B cell (primary cell): ENCODE measurements at regions not wholly inside any gene's neighbourhood (a gene's known extent, or its start where the extent isn't known, plus 50 kb on each side); places are given as distances from the start of the nearest gene placed in this dataset.
A peak's percentile ranks its signal among the peaks of the same experiment; 100 is the strongest.

Source experiments
- ATAC-seq: fragments of 200-7000 bp; cut with Tn5 transposase; one replicate; pipeline ENCODE4 v1.10.0; 2021; ENCODE audit warnings: low read depth, mild to moderate bottlenecking, moderate number of reproducible peaks, moderate library complexity
- CTCF ChIA-PET: fragments of 350-600 bp; sonication (Branson Sonifier 250); formaldehyde crosslinking; loops from one replicate; lab custom pipeline; 2021; ENCODE audit warnings: antibody characterized with exemption, inconsistent platforms; lab: Charles Lee
- POLR2A ChIA-PET: fragments of 350-600 bp; sonication (Branson Sonifier 250); formaldehyde crosslinking; loops from one replicate; lab custom pipeline; 2021; ENCODE audit warnings: antibody characterized with exemption; lab: Charles Lee
- DNase-seq: peaks from one replicate; pipeline ENCODE4 v3.0.0; 2013
- H2AFZ ChIP-seq: 2 replicates; pipeline ENCODE4 v1.6.1; 2012; ENCODE audit warnings: mild to moderate bottlenecking, low read depth, low read length; ENCODE audit not compliant: insufficient read depth, poor library complexity, severe bottlenecking
- H3K27ac ChIP-seq, 2 donors: 1 replicate in 1 of 2; 2 replicates in 1 of 2; pipeline ENCODE4 v1.5.1; 2012 to 2013; ENCODE audit warnings: low read length in 2 of 2, mild to moderate bottlenecking in 2 of 2, moderate library complexity in 1 of 2
- H3K27me3 ChIP-seq, 4 experiments: fragments of 200-600 bp in 1 of 4; sonication (generic) in 1 of 4; replicated peaks in 1 of 4; 1 replicate in 2 of 4; 2 replicates in 2 of 4; pipeline versions ENCODE4 v1.6.1 to v1.7.0; 2013 to 2016; ENCODE audit warnings: low read length in 3 of 4, mild to moderate bottlenecking in 2 of 4, mixed read lengths in 1 of 4, moderate library complexity in 1 of 4; ENCODE audit not compliant: insufficient read depth in 4 of 4, control insufficient read depth in 3 of 4; ENCODE audit errors: control extremely low read depth in 1 of 4
- H3K36me3 ChIP-seq, 2 experiments: replicated peaks in 1 of 2; 1 replicate in 1 of 2; 2 replicates in 1 of 2; pipeline versions ENCODE4 v1.6.1 to v1.7.1; 2013; ENCODE audit warnings: low read length in 1 of 2; ENCODE audit not compliant: insufficient read depth in 2 of 2, control insufficient read depth in 1 of 2; ENCODE audit errors: control extremely low read depth in 1 of 2, extremely low read depth in 1 of 2
- H3K4me1 ChIP-seq, 2 donors: fragments of 200-600 bp in 1 of 2; sonication (generic) in 1 of 2; 1 replicate in 1 of 2; 2 replicates in 1 of 2; pipeline versions ENCODE4 v1.5.1 to v1.6.1; 2013 to 2017; ENCODE audit warnings: low read length in 2 of 2; ENCODE audit not compliant: control insufficient read depth in 2 of 2, insufficient read depth in 2 of 2
- H3K4me2 ChIP-seq: replicated peaks from 2 replicates; pipeline ENCODE3; 2012; ENCODE audit warnings: mild to moderate bottlenecking, low read depth, low read length; ENCODE audit not compliant: poor library complexity, severe bottlenecking
- H3K4me3 ChIP-seq, 5 experiments: fragments of 200-600 bp in 1 of 5; sonication (generic) in 1 of 5; 1 replicate in 3 of 5; 2 replicates in 2 of 5; pipeline versions ENCODE4 v1.5.1 to v1.7.0; 2011 to 2016; ENCODE audit warnings: low read length in 4 of 5, mild to moderate bottlenecking in 4 of 5, low read depth in 2 of 5, control low read depth in 1 of 5, moderate library complexity in 1 of 5; ENCODE audit not compliant: insufficient read depth in 1 of 5; ENCODE audit errors: control extremely low read depth in 1 of 5, extremely low read depth in 1 of 5
- H3K79me2 ChIP-seq: fragments of 200-600 bp; sonication (generic); one replicate; pipeline ENCODE4 v1.6.0; 2016; ENCODE audit warnings: low read length; ENCODE audit not compliant: control insufficient read depth, insufficient read depth
- H3K9ac ChIP-seq: fragments of 200-600 bp; sonication (generic); 2 replicates; pipeline ENCODE4 v1.6.1; 2017; ENCODE audit warnings: mild to moderate bottlenecking, low read length, moderate library complexity
- H3K9me3 ChIP-seq, 3 donors: one replicate each; pipeline versions ENCODE4 v1.6.1 to v1.7.1; 2013; ENCODE audit warnings: low read length in 2 of 3; ENCODE audit not compliant: control insufficient read depth in 2 of 3, insufficient read depth in 1 of 3; ENCODE audit errors: control extremely low read depth in 1 of 3
- H4K20me1 ChIP-seq: 2 replicates; pipeline ENCODE4 v1.6.0; 2012; ENCODE audit warnings: mild to moderate bottlenecking, low read length; ENCODE audit not compliant: insufficient read depth, control insufficient read depth, poor library complexity, severe bottlenecking
- H3K27ac Mint-ChIP-seq: one replicate; pipeline ENCODE4 v1.8.0; 2021; ENCODE audit warnings: mixed read lengths
- H3K27me3 Mint-ChIP-seq: one replicate; pipeline ENCODE4 v1.8.0; 2021; ENCODE audit warnings: mixed read lengths
- H3K4me1 Mint-ChIP-seq: one replicate; pipeline ENCODE4 v1.8.0; 2021; ENCODE audit warnings: mixed read lengths
- H3K4me3 Mint-ChIP-seq: one replicate; pipeline ENCODE4 v1.8.0; 2021; ENCODE audit warnings: mixed read lengths
- H3K9me3 Mint-ChIP-seq: one replicate; pipeline ENCODE4 v1.8.0; 2022; ENCODE audit warnings: mixed read lengths; ENCODE audit not compliant: insufficient read depth
- CTCF ChIP-seq: fragments of 200-600 bp; IDR thresholded peaks from one replicate; pipeline ENCODE4 v1.8.0; 2022; ENCODE audit warnings: antibody characterized with exemption, mild to moderate bottlenecking
- EZH2 ChIP-seq: IDR thresholded peaks from 2 replicates; pipeline ENCODE4 v1.6.1; 2012; ENCODE audit warnings: borderline replicate concordance, low read depth, mild to moderate bottlenecking, moderate library complexity, low read length; ENCODE audit not compliant: insufficient read depth, poor library complexity, severe bottlenecking
- WGBS: methylation state at CpG from one replicate; pipeline ENCODE4 v1.1.5; 2013; ENCODE audit warnings: missing lambda C conversion rate; ENCODE audit not compliant: insufficient coverage; 5-methylcytosine and 5-hydroxymethylcytosine counted together
- intact Hi-C: fragments of 100-400 bp; cut with micrococcal nuclease; formaldehyde crosslinking; loops from one replicate; pipeline ENCODE4 v1.10.0; 2022

- Histone ChIP-seq H3K27me3 (no peaks in the 10 kb centered on the region), H3K79me2 (peaks cover 13% of the 10 kb centered on the region), H2AFZ (peak overlapping the region; percentile 67), H3K36me3 (no peaks in the 10 kb centered on the region), H3K4me2 (peak overlapping the region; percentile 62), H3K4me3 (no peak overlapping the region), H4K20me1 (no peaks in the 10 kb centered on the region), H3K9me3 (peaks cover 0 to 6% (median 0%) of the 10 kb centered on the region in 3 donors), H3K27ac (no peak overlapping the region), H3K9ac (no peak overlapping the region), H3K4me1 (peaks cover 8 to 15% of the 10 kb centered on the region in 2 donors)
- ChIA-PET CTCF (interaction anchor here (0.7 to 9.7 kb wide), 26 partner anchors 9 to 247 kb away, joined by 3 to 78 read pairs (median 5); partner anchors contain the start of gene SERTAD2), POLR2A (interaction anchor here (1.1 to 1.6 kb wide), 2 partner anchors 27 to 81 kb away, joined by 3 read pairs; no protein-coding TSS in a partner anchor)
- H3K9me3 Mint-ChIP-seq, result no peaks in the 10 kb centered on the region
- H3K27me3 Mint-ChIP-seq, result no peaks in the 10 kb centered on the region
- peaks cover 14% of the 10 kb centered on the region for H3K4me1 Mint-ChIP-seq
- ATAC-seq, result no peak
- peak overlapping the region; percentile 77 for H3K27ac Mint-ChIP-seq
- DNase-seq, result no peak
- no peak overlapping the region for H3K4me3 Mint-ChIP-seq
- no peak for TF ChIP-seq EZH2
- TF ChIP-seq CTCF, result peak; percentile 43
- WGBS, result 100% methylated on average over 2 of the region's 6 CpGs
- intact Hi-C loops, result loop anchor here (1.0 kb wide), 5 partner anchors 33 to 223 kb away; no protein-coding TSS in a partner anchor
These were observed 157.2 kb upstream of the SLC1A4 start for GRCh38 chr2:64831977-64832328.

DNA sequence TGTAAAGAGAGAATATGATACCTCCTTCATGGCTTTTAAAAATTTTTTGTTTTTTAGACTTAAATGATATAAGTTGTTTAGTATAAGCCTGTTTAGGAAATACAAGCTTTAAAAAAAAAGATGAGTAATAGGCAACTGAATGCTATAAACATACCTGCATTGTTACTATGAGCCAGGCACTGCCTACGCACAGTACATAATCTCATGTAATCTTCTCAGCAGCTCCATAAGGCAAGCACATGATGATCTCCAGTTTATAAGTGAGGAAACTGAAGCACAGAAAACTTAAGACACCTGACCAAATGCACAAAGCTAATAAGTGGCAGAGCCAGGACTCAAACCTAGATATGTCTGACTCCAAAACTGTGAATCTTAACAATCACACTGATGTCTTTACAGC is 156.3 kb upstream of the SLC1A4 start:
- H3K9ac ChIP-seq, result no peak overlapping the region

More for the DNA sequence above, 156.3 kb upstream of the SLC1A4 start:
- no peak for DNase-seq
- Histone ChIP-seq H3K36me3 (no peaks in the 10 kb centered on the region), H3K27ac (no peak overlapping the region), H2AFZ (no peak overlapping the region), H3K4me3 (no peak overlapping the region), H3K9me3 (peaks cover 0 to 6% (median 0%) of the 10 kb centered on the region in 3 donors), H3K27me3 (no peaks in the 10 kb centered on the region), H3K79me2 (peaks cover 13% of the 10 kb centered on the region), H3K4me1 (peaks cover 11 to 25% of the 10 kb centered on the region in 2 donors), H4K20me1 (no peaks in the 10 kb centered on the region), H3K4me2 (no peak overlapping the region)
- H3K9me3 Mint-ChIP-seq, result no peaks in the 10 kb centered on the region
- CTCF ChIA-PET, result interaction anchor here (0.9 to 9.7 kb wide), 15 partner anchors 8 to 248 kb away, joined by 3 to 78 read pairs (median 7); partner anchors contain the start of gene SERTAD2
- POLR2A ChIA-PET, result no interaction called here
- intact Hi-C loops, result no loop called here
- no peak overlapping the region for H3K27ac Mint-ChIP-seq
- H3K4me1 Mint-ChIP-seq, result peaks cover 20% of the 10 kb centered on the region
- ATAC-seq, result no peak
- WGBS, result no CpG with 5 or more reads among the region's 1 CpG
- H3K27me3 Mint-ChIP-seq, result no peaks in the 10 kb centered on the region
- TF ChIP-seq CTCF (no peak), EZH2 (no peak)
- no peak overlapping the region for H3K4me3 Mint-ChIP-seq
